ENCODE measurements at regions not wholly inside any gene's neighbourhood (a gene's known extent, or its start where the extent isn't known, plus 50 kb on each side); places are given as distances from the start of the nearest gene placed in this dataset.

DNA sequence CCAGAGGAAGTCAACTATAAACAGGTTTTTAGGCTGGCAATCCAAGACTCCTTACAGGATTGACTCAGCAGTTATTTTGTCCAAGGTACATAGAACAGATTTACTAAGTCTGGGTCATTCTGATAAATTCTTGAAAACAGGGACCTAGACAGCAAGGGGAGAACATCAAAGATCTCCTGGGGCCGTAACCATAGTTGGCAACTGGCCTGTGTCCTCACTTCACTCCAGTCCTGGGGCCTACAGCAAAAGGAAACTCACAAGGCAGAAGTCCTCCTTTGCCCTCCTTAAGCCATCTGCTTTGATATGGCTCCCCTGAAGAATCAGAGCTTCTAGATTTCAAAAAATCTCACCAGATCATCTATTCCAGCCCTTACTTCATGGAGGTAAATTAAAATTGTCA is 207.2 kb upstream of the IGF1 start:
- no peak overlapping the region for H3K4me3 ChIP-seq (ENCODE audit: low read depth, low read length)
- DNase-seq (ENCODE audit: low read depth) = no peak
- TF ChIP-seq CTCF (IDR thresholded peaks at IDR 0.05; ENCODE audit: insufficient read depth, low read depth, low read length) = no peak

- TF ChIP-seq CTCF (IDR thresholded peaks at IDR 0.05; ENCODE audit: insufficient read depth, low read depth, low read length) = no peak
- DNase-seq (ENCODE audit: low read depth) = no peak
- H3K4me3 ChIP-seq (ENCODE audit: low read depth, low read length) = no peak overlapping the region
These were observed 205.5 kb upstream of the IGF1 start for GRCh38 chr12:102685841-102686240.

DNA sequence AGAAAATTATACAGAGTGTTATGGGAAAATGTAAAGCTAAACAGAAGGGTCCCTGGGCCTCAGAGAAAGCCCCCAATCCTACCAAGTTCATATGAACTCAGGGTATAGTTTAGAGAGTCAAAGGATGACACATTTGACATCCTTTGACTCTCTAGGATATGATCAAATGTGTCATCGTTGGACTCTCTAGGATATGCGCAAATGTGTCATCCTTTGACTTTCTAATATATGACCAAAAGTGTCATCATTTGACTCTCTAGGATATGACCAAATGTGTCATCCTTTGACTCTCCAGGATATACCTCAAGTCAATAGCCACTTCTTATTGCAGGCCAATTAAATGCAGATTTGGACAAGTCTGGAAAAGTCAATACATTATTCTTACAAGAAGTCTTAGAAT is 204.8 kb upstream of the IGF1 start:
- no peak for DNase-seq (ENCODE audit: low read depth)
- H3K4me3 ChIP-seq (ENCODE audit: low read depth, low read length) = no peak overlapping the region
- TF ChIP-seq CTCF (IDR thresholded peaks at IDR 0.05; ENCODE audit: insufficient read depth, low read depth, low read length) = no peak

GRCh38 chr12:102682366-102683289 is 202.3 kb upstream of the IGF1 start:
- DNase-seq (ENCODE audit: low read depth) = no peak
- TF ChIP-seq CTCF (IDR thresholded peaks at IDR 0.05; ENCODE audit: insufficient read depth, low read depth, low read length) = no peak

DNA sequence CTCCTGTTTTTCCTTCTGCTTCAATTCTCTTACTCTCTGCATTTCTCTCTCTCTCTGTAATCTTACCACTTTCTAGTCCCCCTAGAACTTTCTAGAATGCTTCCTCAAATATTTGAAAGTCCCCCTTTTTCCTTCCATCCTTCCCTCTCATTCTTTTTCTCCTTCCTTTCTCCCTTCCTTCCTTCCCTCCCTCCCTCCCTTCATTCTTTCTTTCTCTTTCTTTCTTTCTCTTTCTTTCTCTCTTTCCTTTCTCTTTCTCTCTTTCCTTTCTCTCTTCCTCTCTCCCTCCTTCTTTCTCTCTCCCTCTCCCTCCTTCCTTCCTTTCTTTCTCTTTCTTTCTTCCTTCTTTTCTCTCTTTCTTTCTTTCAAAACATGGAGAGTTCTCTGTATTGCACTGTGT is 201.4 kb upstream of the IGF1 start:
- DNase-seq (ENCODE audit: low read depth) = no peak
- no peak overlapping the region for H3K4me3 ChIP-seq (ENCODE audit: low read depth, low read length)
- no peak for TF ChIP-seq CTCF (IDR thresholded peaks at IDR 0.05; ENCODE audit: insufficient read depth, low read depth, low read length)

More at GRCh38 chr12:102682366-102683289, 202.3 kb upstream of the IGF1 start:
- H3K4me3 ChIP-seq (ENCODE audit: low read depth, low read length) = no peak overlapping the region

DNA sequence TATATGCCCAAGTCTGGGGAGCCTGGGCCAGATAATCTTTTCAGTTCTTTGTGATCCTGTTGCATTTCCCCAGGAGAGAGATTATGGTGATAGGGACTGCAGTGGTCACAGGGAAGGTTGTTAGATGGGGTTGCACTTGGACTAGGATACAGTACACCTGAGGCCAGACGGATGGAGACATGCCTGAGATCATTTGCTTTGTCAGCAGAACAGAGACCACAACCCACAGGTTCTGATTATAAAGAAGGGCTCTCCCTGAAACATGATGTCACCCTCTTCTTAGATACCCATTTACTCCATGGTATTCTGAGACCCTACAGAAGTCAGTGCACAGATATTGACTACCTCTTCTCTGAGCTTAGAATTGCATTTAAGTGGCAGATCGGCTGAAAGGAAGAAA is 200.9 kb upstream of the IGF1 start:
- no peak for DNase-seq (ENCODE audit: low read depth)
- no peak for TF ChIP-seq CTCF (IDR thresholded peaks at IDR 0.05; ENCODE audit: insufficient read depth, low read depth, low read length)
- H3K4me3 ChIP-seq (ENCODE audit: low read depth, low read length) = no peak overlapping the region
